ENCODE measurements at regions not wholly inside any gene's neighbourhood (a gene's known extent, or its start where the extent isn't known, plus 50 kb on each side); places are given as distances from the start of the nearest gene placed in this dataset.
"Not testable (repeated sequence)": the region's sequence is repeated elsewhere in the genome, so short reads cannot be mapped to it uniquely, and the experiment has no call there.

DNA sequence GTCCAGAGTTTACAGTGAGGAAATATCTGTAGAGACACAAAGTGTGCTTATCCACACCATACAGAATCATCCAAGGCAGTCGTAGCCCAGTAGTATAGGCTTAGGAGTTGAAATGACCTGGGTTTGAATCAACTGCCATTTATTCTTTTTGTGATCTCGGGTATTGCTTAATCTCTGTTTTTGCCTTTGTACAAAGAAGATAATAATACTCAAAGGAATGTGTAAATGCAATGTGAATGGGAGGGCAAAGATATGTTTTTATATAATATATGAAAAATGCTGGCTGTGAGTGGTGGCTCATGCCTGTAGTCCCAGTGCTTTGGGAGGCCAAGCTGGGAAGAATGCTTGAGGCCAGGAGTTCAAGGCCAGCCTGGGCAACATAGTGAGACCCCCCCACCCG, 141.1 kb downstream of the SPATA31D1 start:
- H3K27me3 Mint-ChIP-seq = no peaks in the 10 kb centered on the region
- intact Hi-C loops (cut with micrococcal nuclease) = no loop called here
- H3K27me3 ChIP-seq (ENCODE audit: insufficient read depth, low read length) = no peaks in the 10 kb centered on the region
- H3K9me3 Mint-ChIP-seq = peaks cover 0 to 4% (median 1%) of the 10 kb centered on the region in 8 donors
- no peaks in the 10 kb centered on the region for H3K4me1 Mint-ChIP-seq
- DNase-seq = no peak
- ChIA-PET CTCF (ENCODE audit: partially characterized antibody) (no interaction called here), POLR2A (ENCODE audit: partially characterized antibody) (no interaction called here)
- no peaks in the 10 kb centered on the region for H3K9me3 ChIP-seq (ENCODE audit: control insufficient read depth in 1 of 2, low read length in 2 of 2)
- H3K4me1 ChIP-seq (ENCODE audit: insufficient read depth, low read length) = no peaks in the 10 kb centered on the region
- H3K4me3 ChIP-seq (ENCODE audit: low read length in 2 of 2) = no peak overlapping the region
- H3K36me3 ChIP-seq (ENCODE audit: insufficient read depth, low read length) = no peaks in the 10 kb centered on the region
- H3K36me3 Mint-ChIP-seq = no peaks in the 10 kb centered on the region
- H3K27ac ChIP-seq (ENCODE audit: low read depth, low read length) = no peak overlapping the region
- no peak overlapping the region for H3K27ac Mint-ChIP-seq
- H3K4me3 Mint-ChIP-seq = no peak overlapping the region

DNA sequence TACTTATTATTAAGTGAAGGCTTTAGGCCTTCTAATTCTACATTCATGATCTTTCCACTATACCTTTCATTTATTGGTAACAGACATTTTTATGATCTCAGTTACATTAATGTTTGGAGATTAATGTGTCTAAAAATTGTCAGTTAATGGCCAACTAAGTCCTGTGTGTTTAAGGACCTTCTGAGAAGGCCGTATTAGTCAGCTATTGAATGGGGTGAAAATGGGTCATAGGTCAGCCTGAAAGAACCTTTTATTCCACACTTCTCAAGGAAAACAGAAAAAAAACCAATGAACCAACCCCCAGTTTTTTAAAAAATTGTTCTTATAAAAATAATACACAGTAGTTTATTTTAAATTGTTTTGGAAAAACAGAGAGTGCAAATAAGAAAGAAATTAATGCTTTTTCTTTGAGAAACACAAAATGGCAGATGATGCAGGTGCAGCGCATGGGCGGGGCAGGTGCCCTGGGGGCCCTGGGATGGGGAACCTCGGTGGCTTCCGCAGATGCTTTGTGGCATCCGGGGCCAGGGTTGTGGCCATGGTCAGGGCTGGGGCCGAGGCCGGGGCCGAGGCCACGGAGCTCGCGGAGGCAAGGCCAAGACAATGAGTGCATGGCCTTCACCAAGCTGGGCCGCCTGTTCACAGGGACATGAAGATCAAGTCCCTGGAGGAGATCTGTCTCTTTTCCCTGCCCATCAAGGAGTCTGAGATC, 141.9 kb downstream of the SPATA31D1 start:
- Histone ChIP-seq H3K27ac (ENCODE audit: low read depth, low read length) (no peak overlapping the region), H3K4me3 (ENCODE audit: low read length in 2 of 2) (no peak overlapping the region), H3K4me1 (ENCODE audit: insufficient read depth, low read length) (no peaks in the 10 kb centered on the region), H3K9me3 (ENCODE audit: control insufficient read depth in 1 of 2, low read length in 2 of 2) (no peaks in the 10 kb centered on the region), H3K27me3 (ENCODE audit: insufficient read depth, low read length) (no peaks in the 10 kb centered on the region), H3K36me3 (ENCODE audit: insufficient read depth, low read length) (no peaks in the 10 kb centered on the region)
- no peaks in the 10 kb centered on the region for H3K27me3 Mint-ChIP-seq
- ChIA-PET POLR2A (ENCODE audit: partially characterized antibody) (no interaction called here), CTCF (ENCODE audit: partially characterized antibody) (no interaction called here)
- DNase-seq = no peak
- no peak overlapping the region for H3K27ac Mint-ChIP-seq
- H3K36me3 Mint-ChIP-seq = no peaks in the 10 kb centered on the region
- no peak overlapping the region for H3K4me3 Mint-ChIP-seq
- peaks cover 0 to 4% (median 0%) of the 10 kb centered on the region in 8 donors for H3K9me3 Mint-ChIP-seq
- no peaks in the 10 kb centered on the region for H3K4me1 Mint-ChIP-seq
- intact Hi-C loops (cut with micrococcal nuclease) = no loop called here

DNA sequence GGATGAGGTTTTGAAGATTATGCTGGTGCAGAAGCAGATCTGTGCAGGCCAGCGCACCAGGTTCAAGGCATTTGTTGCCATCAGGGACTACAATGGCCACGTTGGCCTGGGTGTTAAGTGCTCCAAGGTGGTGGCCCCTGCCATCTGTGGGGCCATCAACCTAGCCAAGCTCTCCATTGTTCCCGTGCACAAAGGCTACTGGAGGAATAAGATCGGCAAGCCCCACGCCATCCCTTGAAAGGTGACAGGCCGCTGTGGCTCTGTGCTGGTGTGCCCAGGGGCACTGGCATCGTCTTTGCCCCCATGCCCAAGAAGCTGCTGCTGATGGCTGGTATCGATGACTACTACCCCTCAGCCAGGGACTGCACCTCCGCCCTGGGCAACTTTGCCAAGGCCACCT, 142.5 kb downstream of the SPATA31D1 start:
- Histone ChIP-seq H3K4me3 (ENCODE audit: low read length in 2 of 2) (no peak overlapping the region), H3K27me3 (ENCODE audit: insufficient read depth, low read length) (no peaks in the 10 kb centered on the region), H3K36me3 (ENCODE audit: insufficient read depth, low read length) (no peaks in the 10 kb centered on the region), H3K27ac (ENCODE audit: low read depth, low read length) (no peak overlapping the region), H3K9me3 (ENCODE audit: control insufficient read depth in 1 of 2, low read length in 2 of 2) (no peaks in the 10 kb centered on the region), H3K4me1 (ENCODE audit: insufficient read depth, low read length) (no peaks in the 10 kb centered on the region)
- Mint-ChIP-seq H3K9me3 (peaks cover 0 to 7% (median 0%) of the 10 kb centered on the region in 8 donors), H3K27ac (no peak overlapping the region), H3K4me1 (no peaks in the 10 kb centered on the region), H3K36me3 (no peaks in the 10 kb centered on the region), H3K4me3 (no peak overlapping the region), H3K27me3 (no peaks in the 10 kb centered on the region)
- ChIA-PET POLR2A (ENCODE audit: partially characterized antibody) (no interaction called here), CTCF (ENCODE audit: partially characterized antibody) (no interaction called here)
- intact Hi-C loops (cut with micrococcal nuclease) = no loop called here
- no peak for DNase-seq

DNA sequence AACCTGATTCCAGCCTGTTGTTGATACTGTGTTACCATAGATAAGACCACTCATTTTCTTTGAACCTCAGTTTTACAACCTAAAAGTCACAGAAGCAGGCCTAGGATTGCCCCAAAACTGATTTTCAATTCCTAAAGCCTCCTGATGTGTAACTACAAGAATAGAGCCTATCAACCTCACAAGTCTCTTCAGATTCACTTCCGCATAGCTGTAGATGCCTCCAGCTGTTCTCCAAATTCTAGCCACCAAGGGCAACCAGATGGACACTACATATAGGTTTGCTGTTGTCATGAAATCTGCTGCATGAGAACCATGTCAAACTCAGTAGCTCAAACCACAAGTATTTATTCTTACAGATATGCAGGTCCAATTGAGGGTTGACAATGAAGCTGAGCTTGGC, 143.5 kb downstream of the SPATA31D1 start:
- Mint-ChIP-seq H3K27me3 (no peaks in the 10 kb centered on the region), H3K27ac (no peak overlapping the region), H3K4me1 (no peaks in the 10 kb centered on the region), H3K36me3 (no peaks in the 10 kb centered on the region), H3K4me3 (no peak overlapping the region), H3K9me3 (peaks cover 0 to 7% (median 2%) of the 10 kb centered on the region in 8 donors)
- ChIA-PET POLR2A (ENCODE audit: partially characterized antibody) (no interaction called here), CTCF (ENCODE audit: partially characterized antibody) (no interaction called here)
- intact Hi-C loops (cut with micrococcal nuclease) = no loop called here
- no peak for DNase-seq
- Histone ChIP-seq H3K36me3 (ENCODE audit: insufficient read depth, low read length) (no peaks in the 10 kb centered on the region), H3K27ac (ENCODE audit: low read depth, low read length) (no peak overlapping the region), H3K4me3 (ENCODE audit: low read length in 2 of 2) (no peak overlapping the region), H3K4me1 (ENCODE audit: insufficient read depth, low read length) (no peaks in the 10 kb centered on the region), H3K27me3 (ENCODE audit: insufficient read depth, low read length) (no peaks in the 10 kb centered on the region), H3K9me3 (ENCODE audit: control insufficient read depth in 1 of 2, low read length in 2 of 2) (peaks cover 0 to 4% of the 10 kb centered on the region in 2 donors)

DNA sequence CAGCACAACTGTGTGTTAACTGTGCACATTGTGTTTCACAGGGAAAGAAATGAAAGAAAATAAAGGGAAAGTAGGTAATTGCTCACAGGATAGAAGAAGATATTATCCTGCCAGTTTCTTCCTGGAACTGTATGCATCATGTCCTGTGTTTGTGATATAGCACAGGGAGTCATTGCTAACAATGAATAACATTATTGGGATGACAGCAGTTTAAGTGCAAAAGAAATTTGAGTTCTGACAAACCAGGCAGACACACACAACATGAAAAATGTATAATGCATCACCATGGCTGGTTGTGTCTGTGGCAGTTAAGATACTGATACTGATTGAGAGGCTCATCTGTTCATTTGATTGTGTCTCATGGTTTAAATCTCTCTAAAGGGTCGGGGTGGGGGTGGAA, 145.4 kb downstream of the SPATA31D1 start:
- no peak overlapping the region for H3K4me3 Mint-ChIP-seq
- CTCF ChIA-PET (ENCODE audit: partially characterized antibody) = no interaction called here
- intact Hi-C loops (cut with micrococcal nuclease) = no loop called here
- Histone ChIP-seq H3K4me3 (ENCODE audit: low read length in 2 of 2) (no peak overlapping the region), H3K9me3 (ENCODE audit: control insufficient read depth in 1 of 2, low read length in 2 of 2) (peaks cover 0 to 4% of the 10 kb centered on the region in 2 donors), H3K27ac (ENCODE audit: low read depth, low read length) (no peak overlapping the region), H3K36me3 (ENCODE audit: insufficient read depth, low read length) (no peaks in the 10 kb centered on the region), H3K4me1 (ENCODE audit: insufficient read depth, low read length) (no peaks in the 10 kb centered on the region), H3K27me3 (ENCODE audit: insufficient read depth, low read length) (no peaks in the 10 kb centered on the region)
- DNase-seq = no peak
- no peak overlapping the region for H3K27ac Mint-ChIP-seq
- H3K27me3 Mint-ChIP-seq = no peaks in the 10 kb centered on the region
- POLR2A ChIA-PET (ENCODE audit: partially characterized antibody) = no interaction called here
- H3K9me3 Mint-ChIP-seq = peaks cover 0 to 7% (median 3%) of the 10 kb centered on the region in 8 donors
- no peaks in the 10 kb centered on the region for H3K4me1 Mint-ChIP-seq
- no peaks in the 10 kb centered on the region for H3K36me3 Mint-ChIP-seq

DNA sequence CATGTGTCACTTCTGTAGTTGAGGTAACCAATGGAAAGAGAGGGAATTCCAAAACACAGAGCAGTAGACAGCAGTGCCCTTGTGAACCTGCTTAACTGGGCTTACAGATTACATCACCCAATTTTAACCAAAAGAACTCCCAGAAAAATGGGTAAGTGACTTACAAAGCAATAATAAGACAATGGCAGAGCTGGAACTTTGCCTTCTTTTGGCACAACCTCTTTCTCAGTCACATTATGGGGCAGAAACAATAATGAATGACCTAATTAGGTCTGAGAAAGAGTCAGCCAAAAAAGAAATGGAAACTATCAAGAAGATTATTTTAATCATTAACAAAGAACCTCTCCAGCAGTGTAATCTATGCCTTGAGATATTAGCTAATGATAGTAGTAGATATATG, 146.5 kb downstream of the SPATA31D1 start:
- Mint-ChIP-seq H3K4me3 (no peak overlapping the region), H3K27ac (no peak overlapping the region), H3K36me3 (no peaks in the 10 kb centered on the region), H3K27me3 (no peaks in the 10 kb centered on the region), H3K9me3 (peaks cover 0 to 6% (median 2%) of the 10 kb centered on the region in 8 donors), H3K4me1 (no peaks in the 10 kb centered on the region)
- intact Hi-C loops (cut with micrococcal nuclease) = no loop called here
- Histone ChIP-seq H3K27me3 (ENCODE audit: insufficient read depth, low read length) (no peaks in the 10 kb centered on the region), H3K36me3 (ENCODE audit: insufficient read depth, low read length) (no peaks in the 10 kb centered on the region), H3K4me1 (ENCODE audit: insufficient read depth, low read length) (no peaks in the 10 kb centered on the region), H3K4me3 (ENCODE audit: low read length in 2 of 2) (no peak overlapping the region), H3K27ac (ENCODE audit: low read depth, low read length) (no peak overlapping the region), H3K9me3 (ENCODE audit: control insufficient read depth in 1 of 2, low read length in 2 of 2) (peaks cover 0 to 4% of the 10 kb centered on the region in 2 donors)
- DNase-seq = no peak
- ChIA-PET POLR2A (ENCODE audit: partially characterized antibody) (no interaction called here), CTCF (ENCODE audit: partially characterized antibody) (no interaction called here)

DNA sequence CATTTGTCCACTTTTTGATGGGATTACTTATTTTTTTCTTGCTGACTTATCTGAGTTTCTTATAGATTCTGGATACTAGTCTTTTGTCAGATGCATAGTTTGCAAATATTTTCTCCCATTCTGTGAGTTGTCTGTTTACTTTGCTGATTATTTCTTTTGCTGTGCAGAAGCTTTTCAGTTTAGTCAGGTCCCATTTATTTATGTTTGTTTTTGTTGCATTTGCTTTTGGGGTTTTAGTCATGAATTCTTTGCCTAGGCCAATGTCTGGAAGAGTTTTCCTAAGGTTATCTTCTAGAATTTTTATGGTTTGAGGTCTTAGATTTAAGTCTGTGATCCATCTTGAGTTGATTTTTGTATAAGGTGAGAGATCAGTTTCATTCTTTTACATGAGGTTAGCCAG, 149.5 kb downstream of the SPATA31D1 start:
- H3K4me3 Mint-ChIP-seq; POLR2A ChIA-PET (ENCODE audit: partially characterized antibody); H3K9me3 ChIP-seq (ENCODE audit: control insufficient read depth in 1 of 2, low read length in 2 of 2); CTCF ChIA-PET (ENCODE audit: partially characterized antibody); H3K27me3 Mint-ChIP-seq; H3K36me3 Mint-ChIP-seq; H3K27ac Mint-ChIP-seq; H3K9me3 Mint-ChIP-seq; DNase-seq; H3K4me3 ChIP-seq (ENCODE audit: low read length in 2 of 2); H3K4me1 ChIP-seq (ENCODE audit: insufficient read depth, low read length); H3K27ac ChIP-seq (ENCODE audit: low read depth, low read length); intact Hi-C loops (cut with micrococcal nuclease); H3K36me3 ChIP-seq (ENCODE audit: insufficient read depth, low read length); H3K4me1 Mint-ChIP-seq; H3K27me3 ChIP-seq (ENCODE audit: insufficient read depth, low read length): not testable (repeated sequence)

DNA sequence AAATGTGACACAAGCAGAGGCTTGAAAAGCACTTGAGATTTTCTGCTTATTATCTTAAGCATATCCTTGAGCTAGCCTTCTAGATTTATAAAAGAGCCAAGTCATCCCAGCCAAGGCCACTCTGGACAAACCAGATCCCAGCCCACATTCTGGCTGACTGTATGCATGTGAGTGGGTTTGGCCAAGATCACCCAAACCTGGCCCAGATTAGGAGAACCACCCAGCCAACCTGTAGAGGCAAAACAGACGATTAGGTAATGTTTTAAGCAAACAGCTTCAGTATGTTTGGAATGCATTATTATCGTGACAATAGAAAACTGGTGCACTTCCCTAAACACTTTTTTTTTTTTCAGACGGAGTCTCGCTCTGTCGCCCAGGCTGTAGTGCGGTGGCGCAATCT, 151.9 kb downstream of the SPATA31D1 start:
- intact Hi-C loops (cut with micrococcal nuclease) = no loop called here
- no peak overlapping the region for H3K4me3 Mint-ChIP-seq
- H3K9me3 Mint-ChIP-seq = peaks cover 0 to 8% (median 3%) of the 10 kb centered on the region in 8 donors
- H3K27me3 ChIP-seq (ENCODE audit: insufficient read depth, low read length) = no peaks in the 10 kb centered on the region
- ChIA-PET POLR2A (ENCODE audit: partially characterized antibody) (no interaction called here), CTCF (ENCODE audit: partially characterized antibody) (no interaction called here)
- H3K9me3 ChIP-seq (ENCODE audit: control insufficient read depth in 1 of 2, low read length in 2 of 2) = peaks cover 0 to 4% of the 10 kb centered on the region in 2 donors
- H3K36me3 Mint-ChIP-seq = no peaks in the 10 kb centered on the region
- no peaks in the 10 kb centered on the region for H3K4me1 Mint-ChIP-seq
- H3K36me3 ChIP-seq (ENCODE audit: insufficient read depth, low read length) = no peaks in the 10 kb centered on the region
- H3K27ac Mint-ChIP-seq = no peak overlapping the region
- no peaks in the 10 kb centered on the region for H3K27me3 Mint-ChIP-seq
- no peak overlapping the region for H3K27ac ChIP-seq (ENCODE audit: low read depth, low read length)
- DNase-seq = no peak
- H3K4me1 ChIP-seq (ENCODE audit: insufficient read depth, low read length) = no peaks in the 10 kb centered on the region
- no peak overlapping the region for H3K4me3 ChIP-seq (ENCODE audit: low read length in 2 of 2)
